ENCODE measurements at regions not wholly inside any gene's neighbourhood (a gene's known extent, or its start where the extent isn't known, plus 50 kb on each side); places are given as distances from the start of the nearest gene placed in this dataset.
"Not testable (repeated sequence)": the region's sequence is repeated elsewhere in the genome, so short reads cannot be mapped to it uniquely, and the experiment has no call there.

GRCh38 chr12:33672836-33673577 lies 233.4 kb upstream of the SYT10 start:
- no peak for FAIRE-seq
- no peak for DNase-seq (ENCODE audit: insufficient read length, low spot score)

DNA sequence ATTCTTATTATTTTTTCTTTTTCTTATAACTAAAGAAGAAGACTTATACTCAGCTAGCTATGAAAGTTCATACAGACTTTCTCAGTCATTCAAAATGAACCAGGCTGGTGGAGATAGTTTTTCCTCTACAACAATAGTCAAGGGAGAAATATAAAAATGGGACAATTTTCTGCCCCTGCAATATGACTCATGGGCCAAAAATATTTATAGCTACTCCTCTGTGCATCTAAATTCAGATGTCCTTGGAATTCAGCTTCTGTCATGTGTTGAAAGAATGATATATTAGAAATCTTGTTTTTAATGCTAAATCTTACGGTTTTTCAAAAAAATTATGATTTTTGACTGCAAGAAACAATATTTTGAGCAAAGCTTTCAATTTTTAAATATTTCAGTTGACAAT lies 237.2 kb upstream of the SYT10 start:
- DNase-seq (ENCODE audit: insufficient read length, low spot score): no peak
- FAIRE-seq: no peak

- DNase-seq (ENCODE audit: insufficient read length, low spot score): no peak
- FAIRE-seq: no peak
Measured at GRCh38 chr12:33678221-33678964, 238.8 kb upstream of the SYT10 start.

- no peak for FAIRE-seq
- no peak for DNase-seq (ENCODE audit: insufficient read length, low spot score)
Measured at GRCh38 chr12:33690562-33690961, 250.9 kb upstream of the SYT10 start.

- no peak for DNase-seq (ENCODE audit: insufficient read length, low spot score)
- FAIRE-seq: no peak
Measured at GRCh38 chr12:33703221-33703620, 263.6 kb upstream of the SYT10 start.

DNA sequence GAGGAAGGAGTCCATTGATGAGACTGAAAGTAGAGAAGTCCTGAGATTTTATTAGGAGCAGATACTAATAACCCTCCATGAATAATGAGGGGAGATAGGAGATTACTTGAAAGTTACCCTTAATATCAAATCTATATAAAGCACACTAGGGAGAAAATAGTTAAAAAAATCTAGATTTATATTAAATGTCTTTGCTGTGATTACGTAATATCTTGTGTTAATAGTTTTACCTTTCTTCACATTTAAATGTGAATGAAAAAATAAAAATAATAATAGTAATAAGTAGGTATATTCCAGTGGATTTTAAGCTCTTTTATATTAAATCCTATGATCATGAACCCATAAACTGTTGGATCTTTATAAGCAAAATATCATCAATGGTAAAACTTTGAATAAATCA lies 267.3 kb upstream of the SYT10 start:
- FAIRE-seq: no peak

GRCh38 chr12:33708935-33709334 lies 269.3 kb upstream of the SYT10 start:
- FAIRE-seq: no peak
- no peak for DNase-seq (ENCODE audit: insufficient read length, low spot score)

More for the DNA sequence above, 267.3 kb upstream of the SYT10 start:
- no peak for DNase-seq (ENCODE audit: insufficient read length, low spot score)

GRCh38 chr12:33710548-33710947 lies 270.9 kb upstream of the SYT10 start:
- DNase-seq (ENCODE audit: insufficient read length, low spot score) (no peak), FAIRE-seq (no peak)

DNA sequence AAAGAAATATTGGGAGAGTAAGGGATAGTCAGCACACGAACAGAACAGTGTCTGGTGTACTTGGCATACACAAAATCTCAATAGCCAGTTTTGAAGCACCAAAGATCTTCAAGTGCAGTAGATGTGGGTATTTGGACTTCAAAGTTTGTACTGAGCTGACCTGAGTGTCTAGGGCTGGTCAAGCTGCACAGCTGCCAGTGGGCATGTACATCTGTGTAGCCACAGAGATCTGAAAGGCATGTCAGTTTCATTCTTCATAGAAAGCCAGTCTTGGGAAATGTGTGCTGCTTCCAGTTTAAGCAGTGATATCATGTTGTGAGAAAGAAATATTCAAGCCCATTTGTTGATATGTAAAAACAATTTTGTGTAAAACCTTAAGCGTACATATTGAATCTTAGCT lies 279.0 kb upstream of the SYT10 start:
- DNase-seq (ENCODE audit: insufficient read length, low spot score) (no peak), FAIRE-seq (no peak)

- FAIRE-seq (no peak), DNase-seq (ENCODE audit: insufficient read length, low spot score) (no peak)
Measured at GRCh38 chr12:33721561-33721960, 281.9 kb upstream of the SYT10 start.

GRCh38 chr12:33724867-33725266 lies 285.2 kb upstream of the SYT10 start:
- no peak for FAIRE-seq
- DNase-seq (ENCODE audit: insufficient read length, low spot score): no peak

DNA sequence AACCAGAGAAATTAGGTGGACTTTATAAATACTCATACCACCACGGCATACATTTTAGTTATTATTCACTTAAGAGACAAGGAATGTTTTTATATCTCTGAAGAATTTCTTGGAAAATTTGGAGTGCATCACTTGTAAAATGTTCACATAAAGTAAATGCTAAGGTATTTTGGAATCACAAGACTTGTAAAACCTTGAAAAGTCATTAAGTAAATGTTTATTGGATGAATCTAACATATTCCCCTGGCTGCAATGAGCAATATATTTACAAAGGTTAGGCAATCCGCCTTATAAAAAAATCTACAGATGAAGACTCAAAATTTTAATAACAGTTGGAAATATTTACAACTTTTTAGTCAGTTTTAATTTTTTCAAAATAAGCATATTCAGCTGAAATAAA lies 287.4 kb upstream of the ALG10 start:
- DNase-seq (ENCODE audit: insufficient read length, low spot score): no peak
- FAIRE-seq: no peak

GRCh38 chr12:33752854-33753253 lies 269.4 kb upstream of the ALG10 start:
- FAIRE-seq (no peak), DNase-seq (ENCODE audit: insufficient read length, low spot score) (no peak)

DNA sequence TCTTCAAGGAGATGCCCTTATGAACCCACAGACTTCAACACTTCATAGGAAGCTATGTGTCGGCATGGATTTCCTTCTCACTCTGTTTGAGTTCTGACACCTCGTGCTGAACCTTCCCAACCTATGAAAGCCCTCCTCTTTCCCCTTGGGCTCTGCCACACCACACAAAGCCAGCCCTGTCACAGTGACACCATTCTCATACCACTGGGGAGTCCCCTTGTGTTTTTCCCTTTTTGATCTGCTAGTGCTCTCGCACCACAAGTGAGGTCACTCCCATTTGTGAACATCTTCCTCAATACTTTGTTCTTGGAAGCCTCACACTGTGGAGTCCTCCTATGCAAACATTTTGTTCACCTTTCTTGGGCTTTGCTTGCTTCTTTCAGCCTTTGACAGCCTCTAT lies 264.6 kb upstream of the ALG10 start:
- no peak for FAIRE-seq
- DNase-seq (ENCODE audit: insufficient read length, low spot score): no peak

DNA sequence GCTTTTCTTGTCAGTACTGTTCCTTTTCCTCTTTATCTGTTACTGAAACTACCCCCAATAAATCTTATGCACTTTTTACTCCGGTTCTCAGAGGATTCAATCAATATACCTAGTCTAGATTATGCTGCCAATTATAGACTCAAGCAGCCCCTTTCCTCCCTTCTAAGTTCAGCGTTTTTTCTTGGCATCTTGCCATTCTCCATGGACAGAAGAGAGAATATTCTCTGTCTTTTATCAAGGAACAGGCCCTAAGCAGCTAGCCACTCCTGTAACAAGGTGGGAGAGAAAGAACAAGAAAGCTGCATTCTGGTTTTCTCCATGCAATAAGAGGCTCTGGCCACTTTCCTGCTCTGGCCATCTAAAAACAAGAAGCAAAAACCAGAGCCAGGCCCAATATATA lies 263.0 kb upstream of the ALG10 start:
- DNase-seq (ENCODE audit: insufficient read length, low spot score) (no peak), FAIRE-seq (no peak)

GRCh38 chr12:33763331-33763730 lies 259.0 kb upstream of the ALG10 start:
- DNase-seq (ENCODE audit: insufficient read length, low spot score) (no peak), FAIRE-seq (no peak)

GRCh38 chr12:33770652-33771051 lies 251.6 kb upstream of the ALG10 start:
- no peak for DNase-seq (ENCODE audit: insufficient read length, low spot score)
- no peak for FAIRE-seq

DNA sequence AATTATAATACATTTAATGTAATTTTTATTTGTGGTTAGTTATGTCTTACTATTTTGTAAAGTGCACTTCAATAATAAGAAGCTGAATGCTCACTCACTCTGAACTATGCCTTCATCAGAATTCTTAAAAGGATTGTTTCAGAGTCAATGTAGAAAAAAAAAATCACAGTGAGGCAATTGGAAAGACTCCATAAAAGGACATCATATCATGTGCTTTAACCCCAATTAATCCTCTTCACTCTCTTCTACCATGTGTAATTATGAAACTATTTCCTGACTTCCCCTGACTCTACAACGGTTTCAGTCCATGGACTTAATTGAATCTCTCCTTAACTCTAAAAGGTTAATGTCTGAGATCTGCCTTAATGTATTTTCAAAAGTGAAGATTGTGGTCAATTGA lies 250.4 kb upstream of the ALG10 start:
- FAIRE-seq (no peak), DNase-seq (ENCODE audit: insufficient read length, low spot score) (no peak)

- not testable (repeated sequence) for FAIRE-seq; DNase-seq (ENCODE audit: insufficient read length, low spot score)
Measured at GRCh38 chr12:33773091-33773490, 249.2 kb upstream of the ALG10 start.

DNA sequence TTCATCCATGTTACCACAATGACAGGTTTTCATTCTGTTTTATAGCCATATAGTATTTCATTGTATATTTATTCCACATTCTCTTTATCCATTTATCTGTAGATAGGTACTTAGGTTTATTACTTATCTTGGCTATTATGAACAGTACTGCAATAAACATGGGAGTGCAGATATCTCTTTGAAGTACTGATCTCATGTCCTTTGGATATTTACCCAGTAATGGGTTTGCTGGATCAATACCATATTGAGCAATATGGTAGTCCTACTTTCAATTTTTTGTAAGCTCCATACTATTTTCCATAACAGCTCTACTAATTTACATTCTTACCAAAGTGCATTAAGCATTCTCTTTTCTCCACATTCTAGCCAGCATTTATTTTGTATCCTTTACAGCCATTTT lies 235.8 kb upstream of the ALG10 start:
- DNase-seq (ENCODE audit: insufficient read length, low spot score): no peak
- FAIRE-seq: no peak

DNA sequence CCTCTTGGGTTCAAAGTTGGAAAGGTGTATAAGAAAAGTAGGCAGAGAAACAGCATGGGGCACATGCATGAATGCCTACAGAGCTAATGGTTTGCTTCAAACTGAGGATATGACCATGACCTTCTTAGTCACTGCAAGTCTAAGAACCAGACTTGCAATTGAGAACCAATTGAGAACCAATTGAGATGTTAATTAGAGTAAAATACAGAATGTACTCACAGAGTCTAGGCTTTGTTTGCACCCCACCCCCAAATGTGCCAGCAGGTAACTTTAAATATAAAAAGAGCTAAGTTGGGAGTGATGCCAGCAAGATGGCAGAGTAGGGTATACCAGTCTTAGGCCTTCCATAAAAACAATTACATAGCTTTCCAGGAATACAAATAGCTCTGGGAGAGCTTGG lies 227.3 kb upstream of the ALG10 start:
- DNase-seq (ENCODE audit: insufficient read length, low spot score) (no peak), FAIRE-seq (no peak)

GRCh38 chr12:33795536-33795935 lies 226.8 kb upstream of the ALG10 start:
- FAIRE-seq (no peak), DNase-seq (ENCODE audit: insufficient read length, low spot score) (no peak)

Measured in GM19239 (cell line).